Stimulated activated CD4-positive, alpha-beta T cell treated with anti-CD3 and anti-CD28 coated beads, TNF-alpha, amount 100 ng/mL, for 24 hours (primary cell): ENCODE measurements at regions not wholly inside any gene's neighbourhood (a gene's known extent, or its start where the extent isn't known, plus 50 kb on each side); places are given as distances from the start of the nearest gene placed in this dataset.

ENCODE experiments used
- DNase-seq, 3 experiments: peaks; one replicate each; pipeline ENCODE4 v3.0.0-alpha.2; 2020; ENCODE audit warnings: low read depth in 3 of 3

GRCh38 chr20:21577551-21577950 lies 63.7 kb upstream of the NKX2-2 start:
- no peak for DNase-seq

GRCh38 chr20:21575981-21576740 lies 62.3 kb upstream of the NKX2-2 start:
- DNase-seq = no peak

DNA sequence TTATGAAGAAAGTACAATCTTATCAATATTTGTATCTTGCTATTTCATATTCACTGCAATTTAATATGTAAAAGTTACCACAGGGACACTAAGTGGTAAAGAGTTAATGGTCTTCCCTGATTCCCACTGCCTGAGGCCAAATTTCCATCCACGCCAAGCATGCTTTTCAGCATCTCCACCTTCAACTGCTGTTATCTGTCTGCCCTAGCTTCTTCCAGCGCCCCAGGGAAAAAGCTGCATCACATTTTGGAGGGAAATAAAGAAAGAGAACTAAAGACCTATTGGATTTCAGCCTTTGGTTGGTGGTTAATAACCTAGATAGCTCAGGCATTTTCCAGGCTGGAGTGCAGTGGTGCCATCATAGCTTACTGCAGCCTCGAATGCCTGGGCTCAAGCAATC lies 61.3 kb upstream of the NKX2-2 start:
- DNase-seq = no peak

DNA sequence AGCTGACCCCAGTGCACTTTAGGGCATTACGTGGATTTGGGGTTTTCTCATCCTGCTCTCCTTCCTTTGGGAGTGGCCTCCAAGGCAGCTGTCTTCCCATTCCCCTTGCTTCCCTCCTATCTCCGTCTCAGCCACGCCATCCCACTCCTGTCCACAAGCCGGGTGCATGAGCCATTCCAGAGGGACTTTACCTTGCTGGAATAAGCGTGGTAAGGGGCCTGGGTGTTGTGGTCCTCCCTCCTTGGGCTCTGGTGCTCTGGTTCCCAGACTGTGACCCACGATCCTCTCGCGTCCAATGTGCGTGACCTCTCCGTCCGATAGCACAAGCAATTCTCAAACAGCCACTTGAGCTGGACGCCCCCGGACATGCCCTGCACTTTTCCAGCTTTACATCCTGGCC lies 60.6 kb upstream of the NKX2-2 start:
- DNase-seq = no peak

DNA sequence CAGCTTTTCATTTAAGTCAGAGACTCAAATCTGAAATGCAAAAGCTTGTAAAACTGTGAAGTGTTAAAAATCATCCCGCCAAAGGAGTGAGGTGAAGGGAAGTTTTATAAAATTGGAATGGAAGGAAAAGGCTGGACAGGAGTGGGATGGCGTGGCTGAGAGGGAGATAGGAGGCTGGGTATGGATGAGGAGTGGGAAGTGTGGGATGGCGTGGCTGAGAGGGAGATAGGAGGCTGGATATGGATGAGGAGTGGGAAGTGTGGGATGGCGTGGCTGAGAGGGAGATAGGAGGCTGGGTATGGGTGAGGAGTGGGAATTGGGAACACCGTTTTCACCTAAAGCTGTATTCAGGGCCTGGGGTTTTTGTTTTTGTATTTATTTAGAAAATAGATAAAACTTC lies 59.4 kb upstream of the NKX2-2 start:
- DNase-seq = no peak

- no peak for DNase-seq
Measured at GRCh38 chr20:21571841-21572690, 58.2 kb upstream of the NKX2-2 start.

DNA sequence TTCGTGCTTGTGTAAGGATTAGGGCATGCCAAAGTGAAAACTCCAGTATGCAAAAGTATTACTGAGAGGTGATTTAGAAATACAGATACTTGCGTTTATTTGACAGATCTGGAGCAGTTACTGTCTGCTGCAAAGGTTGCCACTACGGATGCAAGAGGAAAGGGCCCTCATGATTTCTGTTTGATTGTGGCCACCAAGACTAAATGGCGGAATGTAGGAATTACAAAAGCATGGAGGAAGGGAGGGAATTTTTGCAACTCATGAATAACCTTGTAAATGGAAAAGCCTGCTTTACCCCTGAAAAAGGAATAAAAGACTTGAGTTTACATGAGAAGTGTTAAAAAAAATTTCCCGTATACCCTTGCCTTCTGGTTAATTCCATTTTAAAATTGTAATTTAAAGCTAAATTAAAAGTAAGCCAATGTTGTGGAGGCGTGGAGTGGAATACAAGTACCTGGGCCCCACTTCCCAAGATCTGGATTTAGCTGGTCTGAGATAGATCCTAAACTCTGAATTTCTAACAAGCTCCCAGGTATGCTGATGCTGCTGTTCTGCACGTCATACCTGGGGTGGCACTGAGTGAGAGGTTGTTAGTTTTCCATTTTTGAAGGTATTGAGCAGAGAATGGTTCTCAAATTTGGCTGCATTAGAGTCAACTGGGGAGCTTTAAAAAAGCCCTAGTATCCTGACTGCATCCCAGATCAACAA lies 56.6 kb upstream of the NKX2-2 start:
- no peak for DNase-seq

DNA sequence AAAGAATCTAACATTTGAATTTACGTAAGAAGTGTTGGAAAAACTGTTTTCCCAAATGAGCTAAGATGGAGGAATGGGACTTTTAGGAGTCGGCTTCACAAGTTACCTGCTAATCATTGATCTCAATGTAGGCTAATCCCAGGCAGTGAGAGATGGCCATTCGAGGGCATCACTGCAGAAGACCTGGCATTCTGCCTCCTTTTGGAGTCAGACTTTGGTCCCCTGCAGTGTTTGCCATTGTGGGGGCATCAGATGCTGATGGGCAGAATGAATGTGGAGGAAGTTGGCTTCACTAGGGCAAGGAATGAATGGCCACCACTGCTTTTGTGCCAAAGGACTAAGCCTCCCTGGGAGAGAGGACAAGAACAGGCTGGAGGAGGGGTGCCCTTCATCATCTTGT lies 55.7 kb upstream of the NKX2-2 start:
- no peak for DNase-seq

DNA sequence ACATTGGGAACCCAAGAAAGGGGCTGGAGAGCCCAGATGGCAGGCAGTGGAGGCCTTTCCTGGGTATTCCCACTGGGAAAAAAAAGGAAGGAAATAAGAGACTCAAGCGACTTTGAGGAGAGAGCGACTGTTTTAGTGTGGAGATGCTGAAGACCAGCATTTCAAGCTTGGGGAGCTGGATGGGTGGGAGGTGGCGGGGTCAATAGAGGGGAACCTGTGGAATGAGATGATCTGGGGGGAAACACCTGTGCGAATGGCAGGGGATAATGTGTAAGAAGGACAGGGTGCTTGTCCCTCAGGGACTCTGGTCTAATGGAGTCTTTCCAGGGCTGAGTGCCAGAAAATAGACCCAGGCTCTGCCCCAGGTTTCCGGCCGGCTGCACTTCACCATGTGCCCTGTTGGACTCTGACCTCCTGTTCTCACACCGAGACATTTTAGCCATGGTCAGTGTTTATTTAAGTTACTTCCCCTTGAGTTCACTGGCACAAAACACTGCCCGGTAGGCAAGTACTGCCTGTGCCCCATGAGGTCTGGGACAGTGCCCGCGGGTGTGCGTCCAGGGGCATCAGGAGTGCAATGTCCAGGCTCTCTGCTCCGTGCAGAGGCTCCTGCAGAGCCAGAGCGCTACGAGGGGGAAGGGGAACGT lies 50.4 kb upstream of the NKX2-2 start:
- DNase-seq = no peak
